Brain microvascular endothelial cell (primary cell): ENCODE measurements at regions not wholly inside any gene's neighbourhood (a gene's known extent, or its start where the extent isn't known, plus 50 kb on each side); places are given as distances from the start of the nearest gene placed in this dataset.

Source experiments
- DNase-seq: peaks from one replicate; pipeline ENCODE4 v3.0.0-alpha.2; 2020
- H3K27ac ChIP-seq: fragments of 250-450 bp; sonication (Bioruptor Pico); 2 replicates; pipeline ENCODE4 v1.5.1; 2020; ENCODE audit warnings: mild to moderate bottlenecking, moderate library complexity
- H3K27me3 ChIP-seq: fragments of 250-450 bp; sonication (Bioruptor Pico); replicated peaks from 2 replicates; pipeline ENCODE4 v1.5.1; 2020; ENCODE audit warnings: mild to moderate bottlenecking
- H3K36me3 ChIP-seq: fragments of 250-450 bp; sonication (Bioruptor Pico); replicated peaks from 2 replicates; pipeline ENCODE4 v1.5.1; 2020; ENCODE audit warnings: mild to moderate bottlenecking
- H3K4me3 ChIP-seq: 2 replicates; pipeline ENCODE4 v1.5.1; 2011; ENCODE audit warnings: low read depth, mild to moderate bottlenecking, control low read depth, low read length, moderate library complexity
- CTCF ChIP-seq: IDR thresholded peaks from 2 replicates; pipeline ENCODE4 v1.5.1; 2011; ENCODE audit warnings: low read depth, mild to moderate bottlenecking, moderate library complexity, low read length, control low read depth, inconsistent platforms; ENCODE audit errors: missing control alignments
- in situ Hi-C: cut with HindIII; loops from 2 replicates; pipeline ENCODE4 v1.10.0; 2017; ENCODE audit warnings: low sequenced_read_pairs, low pct_ligation_motif_present

- Histone ChIP-seq H3K27ac (no peak overlapping the region), H3K36me3 (no peaks in the 10 kb centered on the region), H3K4me3 (no peak overlapping the region), H3K27me3 (no peaks in the 10 kb centered on the region)
- in situ Hi-C loops = no loop called here
- DNase-seq = no peak
- no peak for TF ChIP-seq CTCF
Measured at GRCh38 chr5:164000241-164000640, 494.8 kb downstream of the MAT2B start.

- Histone ChIP-seq H3K4me3 (no peak overlapping the region), H3K27me3 (no peaks in the 10 kb centered on the region), H3K27ac (no peak overlapping the region), H3K36me3 (no peaks in the 10 kb centered on the region)
- DNase-seq = no peak
- in situ Hi-C loops = no loop called here
- TF ChIP-seq CTCF = no peak
Measured at GRCh38 chr5:164000819-164001218, 495.4 kb downstream of the MAT2B start.

GRCh38 chr5:164002214-164002613 is 496.8 kb downstream of the MAT2B start:
- no peak for DNase-seq
- Histone ChIP-seq H3K27ac (no peak overlapping the region), H3K36me3 (no peaks in the 10 kb centered on the region), H3K4me3 (no peak overlapping the region), H3K27me3 (no peaks in the 10 kb centered on the region)
- no peak for TF ChIP-seq CTCF
- in situ Hi-C loops = no loop called here

- no peak overlapping the region for H3K4me3 ChIP-seq
- DNase-seq = no peak
- no peaks in the 10 kb centered on the region for H3K27me3 ChIP-seq
- H3K36me3 ChIP-seq = no peaks in the 10 kb centered on the region
- no peak overlapping the region for H3K27ac ChIP-seq
- in situ Hi-C loops = no loop called here
- TF ChIP-seq CTCF = no peak
Measured at GRCh38 chr5:164002628-164003027, 497.2 kb downstream of the MAT2B start.

GRCh38 chr5:164005071-164005470 is 499.7 kb downstream of the MAT2B start:
- no peak for DNase-seq
- in situ Hi-C loops = no loop called here
- H3K27ac ChIP-seq = no peak overlapping the region
- H3K36me3 ChIP-seq = no peaks in the 10 kb centered on the region
- H3K27me3 ChIP-seq = no peaks in the 10 kb centered on the region
- H3K4me3 ChIP-seq = no peak overlapping the region
- TF ChIP-seq CTCF = no peak

GRCh38 chr5:164007064-164007463 is 501.6 kb downstream of the MAT2B start:
- DNase-seq = no peak

More at GRCh38 chr5:164007064-164007463, 501.6 kb downstream of the MAT2B start:
- H3K36me3 ChIP-seq = no peaks in the 10 kb centered on the region
- H3K27ac ChIP-seq = no peak overlapping the region
- in situ Hi-C loops = no loop called here
- no peak overlapping the region for H3K4me3 ChIP-seq
- no peak for TF ChIP-seq CTCF
- no peaks in the 10 kb centered on the region for H3K27me3 ChIP-seq
